RWPE1 (cell line): ENCODE measurements at regions not wholly inside any gene's neighbourhood (a gene's known extent, or its start where the extent isn't known, plus 50 kb on each side); places are given as distances from the start of the nearest gene placed in this dataset.

Experiments used
- CTCF ChIA-PET: fragments of 350-600 bp; sonication (Branson Sonifier 250); formaldehyde crosslinking; extraction: SDS; loops from one replicate; lab custom pipeline; 2021; lab: Yijun Ruan, JAX
- POLR2A ChIA-PET: fragments of 400-600 bp; formaldehyde crosslinking; extraction: SDS; loops from one replicate; lab custom pipeline; 2020; ENCODE audit warnings: antibody characterized with exemption; ENCODE audit not compliant: low non-redundant PET; lab: Yijun Ruan, JAX
- DNase-seq: peaks from one replicate; pipeline ENCODE4 v3.0.0; 2012; ENCODE audit warnings: low spot score
- H3K27ac ChIP-seq: fragments of 450-650 bp; 2 replicates; pipeline ENCODE4 v1.5.1; 2017
- CTCF ChIP-seq: fragments of 450-650 bp; conservative IDR thresholded peaks from 2 replicates; pipeline ENCODE4 v1.5.1; 2017; ENCODE audit warnings: low read depth, mild to moderate bottlenecking

GRCh38 chr7:83870515-83870914 lies 221.6 kb upstream of the SEMA3E start:
- ChIA-PET CTCF (interaction anchor here (0.9 kb wide), 1 partner anchor 1991 kb away, joined by 3 read pairs; no protein-coding TSS in a partner anchor), POLR2A (no interaction called here)
- no peak overlapping the region for H3K27ac ChIP-seq
- DNase-seq, result no peak
- no peak for TF ChIP-seq CTCF

- ChIA-PET POLR2A (no interaction called here), CTCF (no interaction called here)
- no peak overlapping the region for H3K27ac ChIP-seq
- no peak for TF ChIP-seq CTCF
- no peak for DNase-seq
Measured at GRCh38 chr7:83866582-83866981, 217.6 kb upstream of the SEMA3E start.

- CTCF ChIA-PET, result no interaction called here
- POLR2A ChIA-PET, result no interaction called here
- no peak overlapping the region for H3K27ac ChIP-seq
- no peak for DNase-seq
- no peak for TF ChIP-seq CTCF
Measured at GRCh38 chr7:83864551-83864950, 215.6 kb upstream of the SEMA3E start.

GRCh38 chr7:83863906-83864305 lies 215.0 kb upstream of the SEMA3E start:
- ChIA-PET CTCF (interaction anchor here (0.6 kb wide), 1 partner anchor 12 kb away, joined by 3 read pairs; no protein-coding TSS in a partner anchor), POLR2A (no interaction called here)
- H3K27ac ChIP-seq, result no peak overlapping the region
- no peak for TF ChIP-seq CTCF
- DNase-seq, result no peak

- no peak overlapping the region for H3K27ac ChIP-seq
- ChIA-PET POLR2A (no interaction called here), CTCF (no interaction called here)
- DNase-seq, result no peak
- TF ChIP-seq CTCF, result no peak
Measured at GRCh38 chr7:83861876-83862275, 212.9 kb upstream of the SEMA3E start.

GRCh38 chr7:83859827-83860226 lies 210.9 kb upstream of the SEMA3E start:
- no peak overlapping the region for H3K27ac ChIP-seq
- no peak for TF ChIP-seq CTCF
- POLR2A ChIA-PET, result no interaction called here
- CTCF ChIA-PET, result interaction anchor here (1.2 kb wide), 1 partner anchor 21 kb away, joined by 3 read pairs; no protein-coding TSS in a partner anchor
- DNase-seq, result no peak

- TF ChIP-seq CTCF, result no peak
- no peak for DNase-seq
- ChIA-PET POLR2A (no interaction called here), CTCF (interaction anchor here (0.6 to 0.9 kb wide), 3 partner anchors 10 to 1702 kb away, joined by 3 to 5 read pairs (median 3); no protein-coding TSS in a partner anchor)
- no peak overlapping the region for H3K27ac ChIP-seq
Measured at GRCh38 chr7:83857691-83858090, 208.8 kb upstream of the SEMA3E start.
